ENCODE measurements at regions not wholly inside any gene's neighbourhood (a gene's known extent, or its start where the extent isn't known, plus 50 kb on each side); places are given as distances from the start of the nearest gene placed in this dataset.
"Not testable (repeated sequence)": the region's sequence is repeated elsewhere in the genome, so short reads cannot be mapped to it uniquely, and the experiment has no call there.

DNA sequence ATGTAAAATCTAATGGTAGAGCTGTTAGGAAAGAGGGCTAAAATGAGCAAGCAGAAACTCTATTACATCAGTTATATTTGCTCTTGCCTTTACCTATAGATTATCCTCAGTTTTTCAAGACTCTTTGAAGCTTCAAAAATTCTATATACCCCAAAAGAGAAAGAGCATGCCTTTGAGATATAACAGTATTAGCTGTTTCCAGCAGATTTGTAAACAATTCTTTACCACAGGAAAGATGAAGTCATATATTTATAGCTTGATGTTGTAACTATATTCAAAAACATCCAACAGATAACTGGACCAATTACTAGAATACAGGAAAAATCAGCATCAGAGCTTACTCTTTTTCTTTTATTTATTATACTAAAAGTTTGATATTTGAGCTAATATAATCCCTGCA lies 416.2 kb upstream of the TPK1 start:
- no peak for DNase-seq

DNA sequence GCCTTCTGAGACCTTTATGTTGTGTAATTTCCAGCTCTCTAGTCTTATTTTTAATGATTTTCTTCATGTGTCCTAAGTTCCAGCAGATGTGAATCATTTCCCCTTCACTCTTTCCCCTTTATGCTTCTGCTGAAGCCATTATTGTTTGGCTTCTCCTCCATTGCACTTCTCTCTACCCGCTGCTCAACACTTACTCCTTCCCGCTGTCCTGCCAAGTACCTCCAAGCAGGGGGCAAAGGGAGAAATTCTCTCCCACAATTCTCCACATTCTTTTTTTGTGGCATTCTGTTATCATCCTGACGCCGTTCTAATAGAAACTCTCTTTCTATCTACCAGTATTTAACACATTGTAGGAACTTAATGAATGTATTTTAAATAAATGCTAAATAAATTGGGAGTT lies 388.9 kb upstream of the TPK1 start:
- no peak for DNase-seq

DNA sequence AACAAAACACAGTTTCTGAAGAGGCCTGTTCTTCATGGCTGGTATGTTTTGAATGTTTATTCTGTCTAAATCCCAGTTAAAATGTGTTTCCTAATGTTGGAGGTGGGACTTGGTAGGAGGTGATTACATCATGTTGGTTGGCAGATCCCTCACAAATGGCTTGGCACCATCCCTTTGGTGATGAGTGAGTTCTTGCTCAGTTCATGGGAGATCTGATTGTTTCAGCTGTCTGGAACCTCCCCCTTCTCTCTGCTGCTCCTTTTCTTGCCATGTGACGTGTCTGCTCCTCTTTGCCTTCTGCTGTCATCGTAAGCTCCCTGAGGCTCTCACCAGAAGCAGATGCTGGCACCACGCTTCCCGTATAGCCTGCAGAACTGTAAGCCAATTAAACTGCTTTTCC lies 383.6 kb upstream of the TPK1 start:
- DNase-seq = no peak

DNA sequence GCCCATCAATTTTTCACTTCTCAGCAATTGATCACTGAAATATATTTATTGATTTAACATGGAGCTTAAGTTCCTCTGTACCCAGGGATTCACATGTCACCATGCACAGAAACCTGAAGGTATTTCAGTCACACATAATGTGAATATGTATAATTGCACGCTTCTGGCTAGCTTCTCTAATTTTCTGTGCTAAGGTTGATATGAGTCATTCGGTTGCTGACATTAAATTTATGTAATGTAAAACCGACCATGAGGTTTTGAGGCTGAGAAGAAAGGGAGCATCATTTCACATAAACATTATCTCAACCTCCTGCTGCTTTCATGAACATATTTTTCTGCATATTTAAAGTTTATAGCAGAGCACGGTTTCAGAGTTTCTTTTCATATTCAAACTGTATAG lies 381.0 kb upstream of the TPK1 start:
- no peak for DNase-seq

DNA sequence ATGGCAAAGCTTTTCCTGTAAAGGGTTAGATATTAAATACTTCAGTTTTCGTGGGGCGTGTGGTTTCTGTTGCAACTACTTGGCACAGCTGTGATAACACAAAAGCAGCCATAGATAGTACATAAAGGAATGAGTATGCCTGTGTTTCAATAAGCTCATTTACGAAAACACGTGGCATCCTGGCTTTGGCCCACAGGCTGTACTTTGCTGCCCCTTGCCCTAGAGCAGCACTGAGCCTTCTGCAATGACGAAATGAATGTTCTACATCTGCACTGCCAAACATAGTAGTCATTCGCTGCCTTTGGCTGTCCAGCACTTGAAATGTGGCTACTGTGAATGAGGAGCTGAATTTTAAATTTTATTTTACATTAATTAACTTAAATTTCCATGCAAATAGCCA lies 376.2 kb upstream of the TPK1 start:
- DNase-seq = peak; percentile 32

DNA sequence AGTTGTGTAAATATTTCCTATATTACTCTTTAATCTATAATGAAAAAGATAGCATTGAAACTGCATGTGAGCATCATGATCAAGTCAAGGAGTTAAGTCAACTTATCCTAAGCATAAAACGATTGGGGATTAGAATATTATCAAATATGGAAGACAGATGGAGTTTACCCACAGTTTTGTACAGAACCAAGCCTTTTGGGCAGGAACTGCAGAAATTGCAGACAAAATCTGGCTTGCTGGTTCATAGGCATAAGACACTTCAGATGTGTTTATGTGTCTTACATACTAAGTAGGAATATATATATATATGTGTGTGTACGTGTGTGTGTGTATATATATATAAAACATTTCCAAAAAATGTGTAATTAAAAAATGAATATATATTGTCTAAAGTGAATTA lies 375.4 kb upstream of the TPK1 start:
- DNase-seq = no peak

- DNase-seq = no peak
Measured at GRCh38 chr7:145193951-145194350, 358.1 kb upstream of the TPK1 start.

DNA sequence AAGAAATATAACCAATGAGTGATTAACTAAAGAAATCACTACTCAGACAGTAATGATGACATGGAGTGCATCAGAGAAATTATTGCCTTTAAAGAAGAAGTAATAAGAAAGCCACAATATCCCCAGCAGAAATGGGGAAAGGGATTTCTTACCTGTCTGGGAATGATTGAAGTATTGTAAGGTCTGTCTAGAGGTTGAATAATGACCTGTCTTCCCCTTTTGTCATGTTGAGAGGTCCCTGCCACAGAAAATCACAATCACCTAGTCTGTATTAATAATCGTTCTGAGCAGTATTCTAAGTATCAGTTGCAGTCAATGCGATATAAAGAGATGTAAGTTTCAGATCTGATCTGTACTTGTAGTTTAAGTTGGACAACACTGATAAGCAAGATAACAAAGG lies 349.1 kb upstream of the TPK1 start:
- DNase-seq = no peak

GRCh38 chr7:145183069-145183468 lies 347.2 kb upstream of the TPK1 start:
- no peak for DNase-seq

DNA sequence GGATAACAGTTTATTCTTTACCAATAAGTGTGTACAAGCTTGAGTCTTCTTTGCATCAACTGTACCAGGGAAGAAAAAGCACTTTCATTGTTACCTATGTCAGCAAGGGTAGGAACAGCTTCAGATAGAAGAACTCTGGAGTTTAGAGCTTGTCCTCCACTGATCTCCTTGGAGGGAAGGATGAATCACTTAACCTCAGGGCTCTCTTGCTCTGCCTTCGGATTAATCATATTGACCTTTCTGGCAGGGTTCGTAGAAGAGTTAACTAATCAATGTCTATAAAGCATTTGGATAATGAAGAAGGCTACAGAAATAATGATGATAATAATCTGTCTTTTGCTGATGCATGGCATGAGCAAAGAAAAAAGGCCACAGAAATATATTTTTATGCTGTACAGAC lies 339.5 kb upstream of the TPK1 start:
- DNase-seq = no peak

DNA sequence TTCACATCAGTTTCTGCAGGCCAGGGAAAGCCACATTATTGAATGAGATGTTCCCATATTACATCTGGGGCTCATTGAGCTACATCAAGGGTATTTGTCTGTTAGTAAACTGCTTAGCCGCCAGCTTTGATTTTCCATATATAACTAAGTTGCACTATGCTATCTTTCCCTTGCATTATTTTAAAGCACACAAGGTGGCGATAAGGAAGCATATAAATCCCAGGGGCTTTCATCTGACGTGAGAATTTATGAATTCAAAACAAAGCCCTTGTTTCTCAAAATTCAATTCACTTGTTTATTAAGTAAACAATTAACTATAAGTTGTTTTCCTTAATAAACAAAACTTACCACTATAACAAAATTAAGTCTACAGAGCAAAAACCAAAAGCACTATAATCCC lies 334.1 kb upstream of the TPK1 start:
- no peak for DNase-seq

DNA sequence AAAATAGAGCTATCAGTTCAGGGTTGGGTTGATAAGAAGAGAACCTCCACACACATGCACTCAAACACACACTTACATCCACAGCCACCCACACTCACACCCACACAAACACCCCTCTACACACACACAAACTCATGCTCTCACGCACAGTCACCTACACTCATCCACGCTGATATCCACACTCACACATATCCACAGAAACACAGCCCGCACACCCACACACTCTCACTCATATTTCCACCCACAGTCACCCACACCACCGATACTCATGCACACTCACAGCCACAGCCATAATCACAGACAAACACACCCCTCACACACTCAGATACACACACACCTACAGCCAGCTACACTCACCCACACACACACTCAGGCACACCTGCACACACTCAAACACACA lies 333.0 kb upstream of the TPK1 start:
- no peak for DNase-seq

DNA sequence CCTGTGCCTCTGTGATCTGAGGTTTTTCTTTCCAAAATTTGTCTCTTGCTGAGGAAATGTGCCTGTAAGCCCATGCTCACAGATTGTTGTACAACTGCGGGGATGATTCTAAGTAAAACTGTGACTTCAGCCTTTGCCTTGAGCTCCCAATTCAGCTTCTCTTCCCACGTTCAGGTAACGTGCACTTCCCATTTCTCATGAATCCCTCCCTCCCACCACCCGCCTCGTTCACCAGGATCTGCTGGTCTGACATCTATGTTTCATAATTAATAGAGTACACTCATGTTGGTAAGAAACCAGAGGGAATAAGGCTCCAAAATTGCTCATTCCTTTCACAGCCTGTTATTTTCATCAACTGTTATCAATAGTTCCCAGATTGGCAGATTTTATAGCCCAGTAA lies 332.6 kb upstream of the TPK1 start:
- no peak for DNase-seq

DNA sequence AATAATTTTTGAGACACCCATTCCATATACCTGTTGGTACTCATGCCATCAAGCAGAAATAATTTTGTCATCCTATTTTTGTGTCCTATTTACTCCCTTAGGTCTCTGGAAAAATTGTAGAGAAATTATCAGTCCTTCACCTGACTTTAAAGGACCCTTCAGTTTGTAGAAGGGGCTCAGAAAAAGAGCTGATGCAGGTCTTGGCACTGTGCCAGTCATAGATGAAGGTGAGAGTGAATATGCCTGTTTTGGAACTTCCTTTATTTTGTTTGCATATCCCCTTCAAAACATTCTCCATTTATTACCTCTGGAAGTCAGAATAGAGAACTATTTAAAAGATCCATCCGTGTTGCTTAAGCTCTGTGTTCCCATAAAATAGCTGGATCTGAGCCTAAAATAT lies 321.0 kb upstream of the TPK1 start:
- DNase-seq = no peak

GRCh38 chr7:145152589-145152988 lies 316.7 kb upstream of the TPK1 start:
- DNase-seq = no peak

- no peak for DNase-seq
Measured at GRCh38 chr7:145151676-145152075, 315.8 kb upstream of the TPK1 start.

GRCh38 chr7:145147865-145148264 lies 312.0 kb upstream of the TPK1 start:
- no peak for DNase-seq

- DNase-seq = no peak
Measured at GRCh38 chr7:145143685-145144084, 307.8 kb upstream of the TPK1 start.

DNA sequence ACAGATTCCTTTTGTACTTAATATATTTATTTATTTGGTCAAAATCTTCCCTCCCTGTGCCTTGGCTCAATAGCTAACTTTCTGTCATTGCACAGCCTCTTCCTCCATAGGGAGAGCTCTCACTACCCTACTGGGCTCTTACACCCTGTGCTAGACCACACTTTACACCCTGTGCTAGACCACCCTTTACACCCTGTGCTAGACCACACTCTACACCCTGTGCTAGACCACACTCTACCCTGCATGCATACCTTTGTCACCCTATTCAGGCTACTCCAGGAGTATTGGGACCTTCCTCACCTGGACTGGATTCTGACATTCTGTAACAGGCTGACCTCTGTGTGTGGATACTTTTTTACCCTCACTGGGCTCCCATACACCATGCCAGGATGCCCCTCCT lies 298.5 kb upstream of the TPK1 start:
- no peak for DNase-seq

DNA sequence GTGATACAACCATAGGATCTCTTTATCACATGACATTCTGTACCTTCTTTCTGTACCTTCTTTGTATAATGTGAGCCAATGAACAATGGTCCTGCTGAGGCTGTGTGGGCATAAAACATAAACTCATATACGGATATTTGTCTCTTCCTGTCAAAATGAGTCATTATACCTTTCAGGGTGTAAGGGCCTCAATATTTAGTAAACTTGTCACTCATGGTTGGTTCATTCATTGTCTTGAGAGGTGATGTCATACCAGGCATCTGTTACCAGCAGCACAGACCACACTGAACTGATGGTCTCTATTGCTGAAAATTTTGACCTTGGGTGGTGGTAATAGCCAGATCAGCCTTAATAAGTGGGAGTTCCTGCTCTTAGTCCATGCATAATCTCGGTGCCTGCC lies 287.6 kb upstream of the TPK1 start:
- no peak for DNase-seq

GRCh38 chr7:145106001-145106400 lies 270.1 kb upstream of the TPK1 start:
- no peak for DNase-seq

DNA sequence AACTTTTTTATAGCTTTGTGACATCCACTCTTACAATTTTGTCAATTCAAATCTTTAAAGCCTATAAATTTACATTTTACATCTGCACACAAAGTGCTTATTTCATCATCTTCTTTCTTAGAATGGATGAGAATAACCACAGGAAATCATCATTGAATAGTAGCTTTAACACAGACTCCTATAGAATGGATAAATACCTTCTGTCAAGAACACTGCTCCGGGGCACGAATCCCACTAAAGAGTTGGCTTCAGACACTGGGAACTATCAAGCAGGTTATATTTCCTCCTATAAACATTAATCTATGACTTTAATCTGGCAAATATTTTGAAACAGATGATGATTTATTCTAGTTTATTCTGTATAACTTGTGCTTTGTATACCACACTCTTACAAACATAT lies 269.7 kb upstream of the TPK1 start:
- no peak for DNase-seq

- DNase-seq = no peak
Measured at GRCh38 chr7:145104400-145104799, 268.5 kb upstream of the TPK1 start.

DNA sequence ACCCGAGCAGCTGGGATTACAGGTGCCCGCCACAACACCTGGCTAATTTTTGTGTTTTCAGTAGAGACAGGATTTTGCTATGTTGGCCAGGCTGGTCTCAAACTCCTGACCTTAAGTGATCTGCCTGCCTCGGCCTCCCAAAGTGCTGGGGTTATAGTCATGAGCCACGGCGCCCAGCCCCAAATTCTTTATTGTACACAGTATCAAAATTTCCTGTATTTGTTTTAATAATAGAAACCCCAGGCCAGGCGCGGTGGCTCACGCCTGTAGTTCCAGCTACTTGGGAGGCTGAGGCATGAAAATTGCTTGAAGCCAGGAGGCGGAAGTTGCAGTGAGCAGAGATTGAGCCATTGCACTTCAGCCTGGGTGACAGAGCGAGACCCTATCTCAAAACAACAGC lies 266.3 kb upstream of the TPK1 start:
- not testable (repeated sequence) for DNase-seq

DNA sequence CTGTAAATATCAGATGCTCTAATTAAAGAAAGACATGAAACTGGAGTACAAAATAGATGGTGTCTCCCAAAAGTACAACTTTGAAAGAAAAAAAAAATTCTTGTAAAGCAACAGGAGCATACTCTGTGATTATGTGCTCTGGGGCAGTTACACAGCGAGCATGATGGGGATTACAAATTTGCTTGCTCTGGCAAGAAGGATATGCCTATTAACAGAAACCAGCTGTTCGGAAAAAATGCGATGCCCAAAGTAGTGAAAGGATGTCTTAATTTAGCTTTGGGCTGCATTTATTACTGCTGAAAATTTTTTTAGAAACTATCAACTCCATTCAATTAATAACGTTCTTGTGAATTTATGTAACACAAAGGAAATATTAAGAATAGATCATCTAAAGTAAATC lies 256.9 kb upstream of the TPK1 start:
- no peak for DNase-seq

- DNase-seq = no peak
Measured at GRCh38 chr7:145088111-145088745, 252.4 kb upstream of the TPK1 start.

Data from midbrain (tissue), 1 donor.